ENCODE measurements at regions not wholly inside any gene's neighbourhood (a gene's known extent, or its start where the extent isn't known, plus 50 kb on each side); places are given as distances from the start of the nearest gene placed in this dataset.
"Not testable (repeated sequence)": the region's sequence is repeated elsewhere in the genome, so short reads cannot be mapped to it uniquely, and the experiment has no call there.

DNA sequence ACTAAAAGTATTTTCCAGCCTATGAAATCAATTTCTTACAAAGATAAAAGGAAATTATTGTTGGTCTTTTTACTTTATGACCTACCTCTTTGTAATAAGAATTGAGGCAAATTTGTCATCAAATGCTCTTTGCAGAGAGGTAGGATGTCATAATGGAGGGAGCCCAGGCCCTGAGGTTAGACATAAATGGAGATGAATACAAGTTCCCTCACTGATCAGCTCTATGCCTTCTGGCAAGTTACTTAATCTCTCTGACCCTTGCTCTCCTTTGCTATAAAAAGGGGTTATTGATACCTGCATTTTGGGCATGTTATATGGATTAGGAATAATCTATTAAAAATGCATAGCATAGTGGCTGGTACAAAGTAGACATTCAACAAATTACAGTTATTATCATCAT, 146.9 kb upstream of the KRR1 start:
- TF ChIP-seq REST (IDR thresholded peaks at IDR 0.05; ENCODE audit: insufficient replicate concordance, low read depth), result no peak
- no peak for TF ChIP-seq GABPA (IDR thresholded peaks at IDR 0.05; ENCODE audit: low read depth)
- TF ChIP-seq POLR2AphosphoS5 (IDR thresholded peaks at IDR 0.05; ENCODE audit: low read depth), result no peak
- TF ChIP-seq, protein P1, sequence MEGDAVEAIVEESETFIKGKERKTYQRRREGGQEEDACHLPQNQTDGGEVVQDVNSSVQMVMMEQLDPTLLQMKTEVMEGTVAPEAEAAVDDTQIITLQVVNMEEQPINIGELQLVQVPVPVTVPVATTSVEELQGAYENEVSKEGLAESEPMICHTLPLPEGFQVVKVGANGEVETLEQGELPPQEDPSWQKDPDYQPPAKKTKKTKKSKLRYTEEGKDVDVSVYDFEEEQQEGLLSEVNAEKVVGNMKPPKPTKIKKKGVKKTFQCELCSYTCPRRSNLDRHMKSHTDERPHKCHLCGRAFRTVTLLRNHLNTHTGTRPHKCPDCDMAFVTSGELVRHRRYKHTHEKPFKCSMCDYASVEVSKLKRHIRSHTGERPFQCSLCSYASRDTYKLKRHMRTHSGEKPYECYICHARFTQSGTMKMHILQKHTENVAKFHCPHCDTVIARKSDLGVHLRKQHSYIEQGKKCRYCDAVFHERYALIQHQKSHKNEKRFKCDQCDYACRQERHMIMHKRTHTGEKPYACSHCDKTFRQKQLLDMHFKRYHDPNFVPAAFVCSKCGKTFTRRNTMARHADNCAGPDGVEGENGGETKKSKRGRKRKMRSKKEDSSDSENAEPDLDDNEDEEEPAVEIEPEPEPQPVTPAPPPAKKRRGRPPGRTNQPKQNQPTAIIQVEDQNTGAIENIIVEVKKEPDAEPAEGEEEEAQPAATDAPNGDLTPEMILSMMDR (IDR thresholded peaks at IDR 0.05; ENCODE audit: insufficient read depth, low read length), result no peak
- TF ChIP-seq SPI1 (IDR thresholded peaks at IDR 0.05; ENCODE audit: borderline replicate concordance, low read depth), result no peak
- Histone ChIP-seq H3K27ac (replicated peaks) (no peak overlapping the region), H3K27me3 (ENCODE audit: insufficient read depth, poor library complexity, severe bottlenecking) (no peaks in the 10 kb centered on the region), H3K4me3 (replicated peaks; ENCODE audit: insufficient read depth, low read length) (no peak overlapping the region)
- DNase-seq (ENCODE audit: low read depth in 1 of 2, low spot score in 1 of 2), result no peak

DNA sequence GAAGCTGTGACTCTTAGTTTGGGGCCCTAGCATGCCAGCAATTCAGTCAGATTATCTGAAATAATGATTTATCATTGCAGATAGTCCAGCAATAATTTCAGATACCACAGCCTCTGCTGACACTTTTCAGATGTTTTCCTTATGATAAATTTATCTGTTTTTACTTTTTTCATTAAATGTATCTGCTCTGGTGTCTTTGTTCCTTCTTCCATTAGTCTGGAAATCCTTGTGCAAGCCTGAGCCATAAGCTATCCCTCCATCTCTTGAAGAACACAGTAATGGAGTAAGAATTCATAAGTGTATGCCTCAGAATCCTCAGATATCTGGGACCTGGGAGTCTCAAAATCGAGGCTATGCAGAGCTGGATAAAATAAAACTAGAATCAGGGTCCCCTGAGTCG, 146.4 kb upstream of the KRR1 start:
- no peak for DNase-seq (ENCODE audit: low read depth in 1 of 2, low spot score in 1 of 2)
- Histone ChIP-seq H3K4me3 (replicated peaks; ENCODE audit: insufficient read depth, low read length) (no peak overlapping the region), H3K27ac (replicated peaks) (no peak overlapping the region), H3K27me3 (ENCODE audit: insufficient read depth, poor library complexity, severe bottlenecking) (no peaks in the 10 kb centered on the region)
- no peak for TF ChIP-seq REST (IDR thresholded peaks at IDR 0.05; ENCODE audit: insufficient replicate concordance, low read depth)
- no peak for TF ChIP-seq GABPA (IDR thresholded peaks at IDR 0.05; ENCODE audit: low read depth)
- TF ChIP-seq SPI1 (IDR thresholded peaks at IDR 0.05; ENCODE audit: borderline replicate concordance, low read depth), result no peak
- TF ChIP-seq, protein P1 (IDR thresholded peaks at IDR 0.05; ENCODE audit: insufficient read depth, low read length), result no peak
- TF ChIP-seq POLR2AphosphoS5 (IDR thresholded peaks at IDR 0.05; ENCODE audit: low read depth), result no peak

- not testable (repeated sequence) for DNase-seq (ENCODE audit: low read depth in 1 of 2, low spot score in 1 of 2); H3K4me3 ChIP-seq (replicated peaks; ENCODE audit: insufficient read depth, low read length); H3K27ac ChIP-seq (replicated peaks); H3K27me3 ChIP-seq (ENCODE audit: insufficient read depth, poor library complexity, severe bottlenecking)
These were observed 145.9 kb upstream of the KRR1 start for GRCh38 chr12:75657354-75657753.

DNA sequence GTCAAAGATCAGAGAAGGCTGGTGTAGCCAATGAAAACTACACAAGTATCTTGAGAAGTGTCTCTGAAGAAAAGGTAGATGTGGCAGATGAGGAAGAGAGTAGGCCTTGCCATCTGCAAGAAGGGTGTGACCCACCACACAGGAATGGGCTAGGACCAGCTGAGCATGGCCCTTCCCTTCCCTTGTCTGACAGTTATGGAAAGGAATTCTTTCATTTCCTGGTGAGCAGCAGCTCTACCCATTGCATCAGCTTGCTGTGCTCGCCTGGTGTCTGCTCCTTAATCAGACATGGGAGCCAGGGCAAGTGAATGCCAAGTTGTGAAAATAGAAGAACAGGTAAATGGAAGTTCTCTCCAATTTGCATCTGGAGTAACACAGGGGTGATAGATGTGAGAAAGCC, 145.2 kb upstream of the KRR1 start:
- DNase-seq (ENCODE audit: low read depth in 1 of 2, low spot score in 1 of 2), result no peak
- TF ChIP-seq, protein P1 (IDR thresholded peaks at IDR 0.05; ENCODE audit: insufficient read depth, low read length), result no peak
- TF ChIP-seq REST (IDR thresholded peaks at IDR 0.05; ENCODE audit: insufficient replicate concordance, low read depth) (no peak), SPI1 (IDR thresholded peaks at IDR 0.05; ENCODE audit: borderline replicate concordance, low read depth) (no peak), POLR2AphosphoS5 (IDR thresholded peaks at IDR 0.05; ENCODE audit: low read depth) (no peak), GABPA (IDR thresholded peaks at IDR 0.05; ENCODE audit: low read depth) (no peak)
- H3K27ac ChIP-seq (replicated peaks), result no peak overlapping the region
- H3K27me3 ChIP-seq (ENCODE audit: insufficient read depth, poor library complexity, severe bottlenecking), result no peaks in the 10 kb centered on the region
- no peak overlapping the region for H3K4me3 ChIP-seq (replicated peaks; ENCODE audit: insufficient read depth, low read length)
